ENCODE measurements at regions not wholly inside any gene's neighbourhood (a gene's known extent, or its start where the extent isn't known, plus 50 kb on each side); places are given as distances from the start of the nearest gene placed in this dataset.
"Not testable (repeated sequence)": the region's sequence is repeated elsewhere in the genome, so short reads cannot be mapped to it uniquely, and the experiment has no call there.

- H3K4me3 ChIP-seq (replicated peaks; ENCODE audit: low read depth, low read length): no peak overlapping the region
- no peak for TF ChIP-seq CTCF (IDR thresholded peaks at IDR 0.05; ENCODE audit: low read length, missing control alignments)
Observed at GRCh38 chr5:21397693-21398092, 1409.7 kb upstream of the CDH18 start.

GRCh38 chr5:21391506-21391905, 1403.5 kb upstream of the CDH18 start:
- DNase-seq (ENCODE audit: low read depth): no peak
- H3K4me3 ChIP-seq (replicated peaks; ENCODE audit: low read depth, low read length): no peak overlapping the region
- no peak for TF ChIP-seq CTCF (IDR thresholded peaks at IDR 0.05; ENCODE audit: low read length, missing control alignments)

More at GRCh38 chr5:21397693-21398092, 1409.7 kb upstream of the CDH18 start:
- DNase-seq (ENCODE audit: low read depth): no peak

- not testable (repeated sequence) for DNase-seq (ENCODE audit: low read depth); H3K4me3 ChIP-seq (replicated peaks; ENCODE audit: low read depth, low read length)
Observed at GRCh38 chr5:21360754-21361153, 1372.8 kb upstream of the CDH18 start.

GRCh38 chr5:21341948-21342261, 1353.9 kb upstream of the CDH18 start:
- DNase-seq (ENCODE audit: low read depth): peak; percentile 29
- peak overlapping the region; percentile 14 for H3K4me3 ChIP-seq (replicated peaks; ENCODE audit: low read depth, low read length)

- peak overlapping the region; percentile 45 for H3K4me3 ChIP-seq (replicated peaks; ENCODE audit: low read depth, low read length)
- peak; percentile 3 for DNase-seq (ENCODE audit: low read depth)
Observed at GRCh38 chr5:21341203-21341947, 1353.4 kb upstream of the CDH18 start.

- not testable (repeated sequence) for DNase-seq (ENCODE audit: low read depth); H3K4me3 ChIP-seq (replicated peaks; ENCODE audit: low read depth, low read length)
Observed at GRCh38 chr5:21340233-21340632, 1352.2 kb upstream of the CDH18 start.

GRCh38 chr5:21336478-21336877, 1348.5 kb upstream of the CDH18 start:
- not testable (repeated sequence) for H3K4me3 ChIP-seq (replicated peaks; ENCODE audit: low read depth, low read length)
- DNase-seq (ENCODE audit: low read depth): peak; percentile 9

GRCh38 chr5:21315376-21315775, 1327.4 kb upstream of the CDH18 start:
- DNase-seq (ENCODE audit: low read depth); H3K4me3 ChIP-seq (replicated peaks; ENCODE audit: low read depth, low read length): not testable (repeated sequence)

GRCh38 chr5:21301205-21301604, 1313.2 kb upstream of the CDH18 start:
- not testable (repeated sequence) for H3K4me3 ChIP-seq (replicated peaks; ENCODE audit: low read depth, low read length); DNase-seq (ENCODE audit: low read depth)

GRCh38 chr5:21274361-21274760, 1286.4 kb upstream of the CDH18 start:
- not testable (repeated sequence) for DNase-seq (ENCODE audit: low read depth); H3K4me3 ChIP-seq (replicated peaks; ENCODE audit: low read depth, low read length)

GRCh38 chr5:21263361-21263760, 1275.4 kb upstream of the CDH18 start:
- no peak for TF ChIP-seq CTCF (IDR thresholded peaks at IDR 0.05; ENCODE audit: low read length, missing control alignments)
- peak; percentile 5 for DNase-seq (ENCODE audit: low read depth)
- H3K4me3 ChIP-seq (replicated peaks; ENCODE audit: low read depth, low read length): no peak overlapping the region
